IPS DF 4.7 (cell line): ENCODE measurements at regions not wholly inside any gene's neighbourhood (a gene's known extent, or its start where the extent isn't known, plus 50 kb on each side); places are given as distances from the start of the nearest gene placed in this dataset.
"Not testable (repeated sequence)": the region's sequence is repeated elsewhere in the genome, so short reads cannot be mapped to it uniquely, and the experiment has no call there.

Experiments
- DNase-seq: peaks from one replicate; pipeline ENCODE4 v3.0.0-alpha.2; 2013; ENCODE audit warnings: low spot score; ENCODE audit errors: extremely low read depth

DNA sequence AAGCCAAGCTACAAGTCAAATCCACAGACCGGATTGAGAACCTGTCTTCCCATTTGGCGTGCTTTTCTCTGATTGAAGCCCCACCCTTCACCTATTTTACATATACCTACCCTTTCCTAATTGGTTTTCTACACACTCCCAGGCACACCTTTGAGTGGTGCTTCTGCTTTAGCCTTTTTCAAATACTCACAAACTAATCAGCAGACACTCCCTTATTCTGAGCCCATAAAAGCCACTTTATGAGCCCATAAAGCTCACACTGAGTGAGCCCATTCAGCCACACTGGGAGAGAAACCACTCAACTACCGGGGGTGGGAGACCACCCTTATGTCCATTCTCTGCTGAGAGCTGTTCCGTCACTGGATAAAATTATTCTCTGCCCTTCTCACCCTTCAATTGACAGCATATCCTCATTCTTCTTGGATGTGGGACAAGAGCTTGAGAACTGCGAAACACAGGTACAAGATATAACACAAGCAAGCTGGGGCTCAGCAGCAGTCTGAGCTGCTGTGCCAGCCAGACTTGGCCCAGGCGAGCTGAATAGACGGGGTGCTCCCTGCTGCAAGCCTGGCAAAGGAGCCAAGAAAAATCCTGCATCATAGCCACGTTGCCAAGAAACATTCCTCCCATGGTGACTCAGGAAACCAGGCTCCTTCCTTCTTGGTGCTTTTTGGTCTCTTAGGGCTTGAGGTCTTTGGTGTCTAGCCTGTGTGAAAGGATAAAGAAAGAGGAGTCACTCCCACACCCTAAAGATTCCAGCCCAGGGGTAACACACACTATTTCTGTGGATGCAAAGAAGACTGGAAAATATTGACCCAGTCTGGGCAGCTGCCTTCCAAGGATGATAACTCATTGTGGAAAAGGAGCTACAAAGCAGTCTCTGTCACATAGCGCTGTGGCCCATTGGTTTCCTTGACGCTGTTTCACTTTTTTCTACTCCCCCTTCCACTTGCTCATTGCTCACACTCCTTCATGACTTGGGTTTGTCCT, 609.7 kb downstream of the MCTP2 start:
- DNase-seq, result no peak

DNA sequence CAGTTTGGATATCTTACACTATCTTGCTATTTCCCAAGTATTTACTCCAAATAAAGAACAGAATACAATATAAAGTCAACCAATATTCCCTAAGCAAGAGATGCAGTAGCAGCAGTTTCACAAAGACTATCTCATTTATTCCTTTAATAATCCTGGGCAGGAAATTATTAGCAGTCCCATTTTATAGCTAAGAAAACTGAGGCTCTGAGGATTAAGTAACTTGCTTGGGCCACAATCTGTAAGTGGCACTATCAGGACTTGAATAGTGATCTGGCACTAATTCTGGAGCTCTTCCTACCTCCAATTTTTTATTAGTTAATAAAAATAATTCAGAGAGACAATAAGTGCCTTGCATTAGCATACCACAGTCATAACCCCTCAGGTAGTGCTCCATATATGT, 611.7 kb downstream of the MCTP2 start:
- DNase-seq, result no peak

DNA sequence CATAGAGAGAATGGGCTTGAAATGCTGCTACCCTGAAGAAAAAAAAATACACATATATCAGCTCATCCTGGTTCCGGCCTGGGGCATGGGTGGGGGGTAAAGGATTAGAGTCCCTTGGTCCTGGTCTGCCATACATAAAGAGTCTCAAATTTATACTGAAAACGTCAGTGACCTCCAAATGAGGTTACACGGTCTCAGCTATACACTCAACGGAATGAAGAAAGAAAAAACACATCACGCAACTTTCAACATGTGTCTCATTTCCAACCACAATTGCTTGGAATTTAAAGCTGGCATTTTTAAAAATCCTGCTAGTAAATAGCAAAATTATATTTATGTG, 612.8 kb downstream of the MCTP2 start:
- no peak for DNase-seq

DNA sequence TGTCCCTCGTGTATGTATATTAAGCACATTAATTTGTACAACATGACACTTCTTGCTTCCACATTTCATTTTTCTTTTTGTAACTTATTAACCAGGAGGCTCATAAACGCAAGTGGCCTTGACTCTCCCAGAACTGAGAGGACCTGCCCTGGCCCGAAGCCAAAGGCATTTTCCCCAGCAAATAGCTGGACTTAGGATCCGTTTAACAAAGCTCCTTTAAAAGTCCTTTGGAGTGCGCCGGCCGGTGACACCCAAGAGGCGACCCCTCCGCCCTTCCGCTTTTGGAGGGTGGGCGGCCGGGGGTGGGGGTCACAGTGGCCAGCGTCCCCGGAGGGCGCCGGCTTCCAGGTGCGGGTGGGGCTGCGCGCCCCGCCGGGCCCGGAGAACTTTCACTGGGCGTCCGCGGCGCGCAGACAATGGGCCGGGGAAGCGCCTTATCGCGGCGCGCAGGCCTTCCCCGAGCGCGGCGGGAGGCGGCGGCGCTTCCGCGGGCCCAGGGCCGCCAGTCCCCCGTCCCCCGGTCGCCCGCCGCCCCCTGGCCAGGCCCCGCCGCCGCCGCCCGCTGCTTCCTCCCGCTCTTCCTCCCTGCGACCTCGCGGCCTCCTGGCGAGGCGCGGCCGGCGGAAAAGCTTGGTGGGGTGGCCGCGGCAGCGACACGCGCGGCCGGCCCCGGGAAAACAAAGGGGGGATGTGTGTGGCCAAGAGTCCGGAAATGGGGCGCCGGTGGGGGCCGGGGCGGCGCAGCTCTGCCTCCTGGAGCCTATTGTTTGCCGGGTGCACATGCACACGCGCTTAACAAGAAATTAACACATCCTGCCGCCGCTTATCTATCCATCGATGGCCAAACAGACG, 613.4 kb downstream of the MCTP2 start:
- DNase-seq, result no peak

DNA sequence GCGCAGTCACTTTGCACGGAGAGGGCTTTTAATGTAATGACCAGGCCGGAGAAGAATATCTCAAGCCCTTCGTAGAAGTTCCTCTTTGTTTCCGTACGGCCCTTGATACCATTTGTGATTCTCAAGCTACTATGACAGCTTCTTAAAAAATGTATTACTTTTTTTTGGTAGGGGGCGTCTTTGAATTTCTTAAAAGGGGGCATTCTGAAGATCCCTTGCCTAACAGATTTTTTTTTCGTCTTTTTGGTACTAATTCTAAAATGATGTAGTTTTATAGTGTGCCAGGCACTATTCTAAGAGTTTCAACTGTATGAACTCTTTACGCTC, 614.0 kb downstream of the MCTP2 start:
- no peak for DNase-seq

DNA sequence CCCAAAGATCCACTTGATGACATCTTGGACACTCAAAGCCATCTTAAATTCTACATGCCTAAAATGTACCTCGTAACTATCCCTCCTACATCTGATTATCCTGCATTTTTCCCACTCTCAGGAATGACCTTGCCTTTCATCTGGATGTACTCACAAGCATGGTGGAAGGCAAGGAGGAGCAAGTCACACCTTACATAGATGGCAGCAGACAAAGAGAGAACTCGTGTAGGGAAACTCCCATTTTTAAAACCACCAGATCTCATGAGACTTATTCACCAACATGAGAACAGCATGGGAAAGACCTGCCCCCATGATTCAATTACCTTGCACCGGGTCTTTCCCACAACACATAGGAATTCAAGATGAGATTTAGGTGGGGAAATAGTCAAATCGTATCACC, 616.0 kb downstream of the MCTP2 start:
- no peak for DNase-seq

DNA sequence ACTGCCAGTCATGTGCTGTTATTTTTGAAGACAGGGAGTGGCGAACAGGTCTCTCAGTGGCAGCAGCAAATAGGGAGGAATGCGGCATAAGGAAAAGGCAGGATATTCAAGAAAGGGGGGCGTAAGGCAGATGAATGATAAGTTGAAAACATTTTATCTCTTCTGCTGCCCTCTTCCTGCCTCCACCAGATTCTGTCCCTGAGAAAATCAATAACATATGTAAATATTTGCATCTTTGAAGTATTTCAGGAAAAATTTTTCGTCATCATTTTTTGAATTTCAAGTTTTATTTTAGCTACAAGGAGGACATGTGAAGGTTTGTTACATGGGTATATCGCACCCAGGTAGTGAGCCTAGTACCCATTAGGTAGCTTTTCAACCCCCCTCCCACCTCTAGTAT, 616.7 kb downstream of the MCTP2 start:
- DNase-seq, result no peak

DNA sequence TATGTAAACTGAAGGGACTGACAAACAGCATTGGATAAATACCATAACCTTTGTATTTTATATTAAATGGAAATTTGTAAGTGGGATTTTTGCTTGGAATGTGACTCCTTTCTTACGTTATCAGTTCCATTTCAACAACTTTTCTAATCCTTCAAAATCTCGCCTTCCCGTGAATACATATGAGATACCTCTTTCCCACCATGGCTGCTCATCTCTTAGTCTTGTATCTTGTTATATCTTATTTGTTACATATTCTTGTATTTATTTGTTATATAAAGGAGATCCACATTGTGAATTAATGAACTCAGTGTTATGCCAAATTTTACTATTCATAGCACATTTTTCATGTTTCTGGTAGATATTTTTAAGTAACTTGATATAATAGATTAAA, 623.7 kb downstream of the MCTP2 start:
- DNase-seq, result no peak

DNA sequence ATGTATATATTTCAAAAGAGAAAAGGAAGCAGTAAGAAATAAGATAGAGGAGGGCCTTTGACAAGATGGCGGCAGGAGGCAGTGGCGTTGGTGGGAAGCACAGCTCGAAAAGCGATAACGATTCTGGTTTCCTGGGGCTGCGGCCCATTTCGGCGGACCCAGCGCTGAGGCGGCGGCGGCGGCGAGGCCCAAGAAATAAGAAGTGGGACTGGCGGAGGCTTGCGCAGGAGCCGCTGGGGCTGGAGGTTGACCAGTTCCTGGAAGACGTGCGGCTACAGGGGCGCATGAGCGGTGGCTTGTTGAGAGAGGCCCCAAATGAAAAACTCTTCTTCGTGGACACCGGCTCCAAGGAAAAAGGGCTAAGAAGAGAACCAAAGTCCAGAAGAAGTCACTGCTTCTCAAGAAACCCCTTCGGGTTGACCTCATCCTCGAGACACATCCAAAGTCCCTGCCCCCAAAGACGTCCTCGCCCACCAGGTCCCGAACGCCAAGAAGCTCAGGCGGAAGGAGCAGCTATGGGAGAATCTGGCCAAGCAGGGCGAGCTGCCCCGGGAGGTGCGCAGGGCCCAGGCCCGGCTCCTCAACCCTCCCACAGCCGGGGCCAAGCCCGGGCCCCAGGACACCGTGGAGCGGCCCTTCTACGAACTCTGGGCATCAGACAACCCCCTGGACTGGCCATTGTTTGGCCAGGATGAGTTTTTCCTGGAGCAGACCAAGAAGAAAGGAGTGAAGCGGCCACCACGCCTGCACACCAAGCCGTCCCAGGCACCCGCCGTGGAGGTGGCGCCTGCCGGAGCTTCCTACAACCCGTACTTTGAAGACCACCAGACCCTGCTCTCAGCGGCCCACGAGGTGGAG, 624.3 kb downstream of the MCTP2 start:
- DNase-seq, result no peak

DNA sequence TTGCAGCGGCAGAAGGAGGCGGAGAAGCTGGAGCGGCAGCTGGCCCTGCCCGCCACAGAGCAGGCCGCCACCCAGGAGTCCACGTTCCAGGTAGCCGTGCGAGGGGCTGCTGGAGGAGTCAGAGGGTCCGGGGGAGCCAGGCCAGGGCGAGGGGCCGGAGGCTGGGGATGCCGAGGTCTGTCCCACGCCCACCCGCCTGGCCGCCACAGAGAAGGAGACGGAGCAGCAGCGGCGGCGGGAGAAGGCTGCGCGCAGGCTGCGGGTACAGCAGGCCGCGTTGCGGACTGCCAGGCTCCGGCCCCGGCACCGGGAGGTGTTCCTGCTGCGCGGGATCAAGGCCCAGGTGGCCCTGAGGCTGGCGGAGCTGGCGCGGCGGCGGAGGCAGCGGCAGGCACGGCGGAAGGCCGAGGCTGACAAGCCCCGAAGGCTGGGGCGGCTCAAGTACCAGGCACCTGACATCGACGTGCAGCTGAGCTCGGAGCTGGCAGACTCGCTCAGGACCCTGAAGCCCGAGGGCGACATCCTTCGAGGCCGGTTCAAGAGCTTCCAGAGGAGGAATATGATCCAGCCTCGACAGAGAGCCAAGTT, 625.0 kb downstream of the MCTP2 start:
- DNase-seq, result no peak

DNA sequence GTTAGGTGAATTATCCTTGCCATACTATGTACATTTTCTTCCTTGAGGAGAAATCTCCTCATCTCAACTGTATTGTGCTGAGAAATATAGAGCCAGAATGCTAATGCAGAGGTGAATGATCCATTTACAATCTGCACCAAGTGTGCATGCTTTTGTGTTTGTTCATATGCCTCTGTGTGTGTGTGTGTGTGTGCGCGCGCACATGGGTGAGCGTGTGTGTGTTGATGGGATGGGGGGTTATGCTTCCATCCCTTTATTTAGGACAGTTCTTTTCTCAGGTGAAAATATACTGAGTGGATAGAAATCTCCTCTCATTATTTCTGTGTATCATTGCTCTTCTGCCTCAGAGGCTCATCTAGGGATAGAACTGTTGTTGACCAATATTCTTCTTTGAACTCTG, 626.1 kb downstream of the MCTP2 start:
- DNase-seq, result no peak

DNA sequence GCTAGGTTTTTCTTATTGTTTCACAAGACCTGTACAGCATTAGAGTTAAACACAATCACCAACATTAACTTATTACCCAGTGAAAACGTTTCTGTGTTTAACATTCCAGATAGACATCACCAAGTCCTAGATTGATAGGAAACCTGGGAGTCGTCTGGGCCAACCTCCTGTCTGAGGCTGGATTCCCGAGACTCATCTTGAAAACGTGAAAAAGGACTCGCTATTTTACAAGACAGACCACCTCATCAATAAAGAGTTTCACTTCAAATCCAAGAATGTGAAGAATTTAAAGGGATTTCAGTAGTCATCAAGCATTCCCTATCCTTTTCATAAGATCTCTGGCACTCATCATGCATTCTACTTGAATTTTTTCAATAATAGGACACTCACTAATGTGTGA, 626.6 kb downstream of the MCTP2 start:
- no peak for DNase-seq

DNA sequence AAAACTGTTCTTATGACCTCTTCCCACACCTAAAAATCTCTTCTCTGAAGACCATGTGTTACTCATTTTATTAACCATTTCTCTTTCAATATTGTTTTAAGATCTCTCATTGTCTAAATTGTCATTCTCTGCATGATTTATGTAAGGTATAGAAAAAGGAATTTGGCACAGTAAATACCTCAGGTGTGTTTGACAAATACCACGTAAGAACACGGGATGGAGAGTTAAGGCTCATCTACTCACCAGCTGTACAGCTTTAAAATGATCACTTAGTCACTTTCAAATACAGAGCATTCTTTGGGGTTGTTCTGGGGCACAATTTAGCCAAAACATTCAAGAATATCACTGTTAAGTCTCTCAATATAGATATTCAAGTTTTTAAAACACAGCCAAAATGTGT, 627.1 kb downstream of the MCTP2 start:
- DNase-seq, result no peak

DNA sequence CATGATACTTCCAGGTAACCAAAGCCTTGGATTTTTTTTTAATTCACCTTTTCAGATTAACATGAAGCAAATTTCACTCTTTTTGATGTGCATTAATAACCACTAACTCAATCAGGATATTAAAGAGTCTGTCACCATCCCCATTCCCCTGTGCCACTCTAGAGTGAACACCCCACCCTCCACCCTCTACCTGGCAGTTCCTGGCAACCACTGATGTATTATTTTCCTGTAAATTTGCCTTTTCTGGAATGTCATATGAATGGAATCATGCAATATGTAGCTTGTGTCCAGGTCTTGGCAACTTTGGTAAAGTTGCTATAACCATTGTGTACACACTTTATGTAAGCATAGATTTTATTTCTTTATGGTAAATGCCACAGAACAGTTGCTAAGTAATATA, 627.6 kb downstream of the MCTP2 start:
- DNase-seq, result no peak

DNA sequence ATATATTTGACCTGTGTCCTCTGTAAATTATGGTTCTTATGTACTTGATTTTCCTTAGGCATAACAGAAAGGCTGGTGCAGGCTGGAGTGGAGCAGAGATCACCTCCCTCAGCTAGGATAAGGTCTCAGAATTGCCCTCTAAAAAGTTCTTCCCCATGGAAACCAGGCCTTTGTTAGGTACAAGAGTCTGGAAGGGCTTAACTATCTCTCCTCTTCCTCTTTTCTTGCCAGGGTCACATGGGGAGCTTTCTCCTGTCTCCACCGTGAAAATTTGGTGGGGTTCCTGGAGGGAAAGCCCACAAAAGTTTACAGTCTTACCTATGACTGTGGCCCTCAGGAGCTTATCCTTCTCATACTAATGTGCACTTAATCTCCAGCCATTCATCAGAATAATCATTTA, 633.2 kb downstream of the MCTP2 start:
- DNase-seq, result no peak

DNA sequence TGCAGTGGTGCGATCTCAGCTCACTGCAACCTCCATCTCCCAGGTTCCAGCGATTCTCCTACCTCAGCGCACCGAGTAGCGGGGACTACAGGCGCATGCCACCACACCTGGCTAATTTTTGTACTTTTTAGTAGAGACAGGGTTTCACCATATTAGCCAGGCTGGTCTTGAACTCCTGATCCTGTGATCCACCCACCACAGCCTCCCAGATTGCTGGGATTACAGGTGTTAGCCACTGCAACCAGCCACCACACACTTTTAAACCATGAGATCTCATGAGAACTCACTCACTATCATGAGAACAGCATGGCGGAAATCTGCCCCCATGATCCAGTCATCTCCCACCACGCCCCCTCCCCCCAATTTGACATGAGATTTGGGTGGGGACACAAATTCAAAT, 636.9 kb downstream of the MCTP2 start:
- DNase-seq, result not testable (repeated sequence)

DNA sequence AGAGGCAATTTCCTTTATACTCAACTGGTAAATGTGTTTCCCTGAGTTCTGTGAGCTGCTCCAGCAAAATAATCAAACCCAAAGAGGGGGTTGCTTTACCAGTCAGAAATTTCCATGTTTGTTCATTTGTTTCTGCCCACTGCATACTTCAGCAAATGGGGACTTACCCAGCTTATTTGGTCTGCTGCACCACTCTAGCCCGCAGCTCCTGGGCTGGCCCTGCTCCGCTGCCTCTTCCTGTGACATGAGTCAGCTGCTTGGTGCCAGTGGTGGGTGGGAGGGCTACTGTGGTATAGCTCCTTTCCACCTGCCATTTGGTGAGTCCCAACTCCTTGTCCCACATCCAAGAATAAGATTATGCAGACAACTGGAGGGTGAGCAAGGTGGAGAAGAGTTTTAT, 644.2 kb downstream of the MCTP2 start:
- DNase-seq, result no peak

DNA sequence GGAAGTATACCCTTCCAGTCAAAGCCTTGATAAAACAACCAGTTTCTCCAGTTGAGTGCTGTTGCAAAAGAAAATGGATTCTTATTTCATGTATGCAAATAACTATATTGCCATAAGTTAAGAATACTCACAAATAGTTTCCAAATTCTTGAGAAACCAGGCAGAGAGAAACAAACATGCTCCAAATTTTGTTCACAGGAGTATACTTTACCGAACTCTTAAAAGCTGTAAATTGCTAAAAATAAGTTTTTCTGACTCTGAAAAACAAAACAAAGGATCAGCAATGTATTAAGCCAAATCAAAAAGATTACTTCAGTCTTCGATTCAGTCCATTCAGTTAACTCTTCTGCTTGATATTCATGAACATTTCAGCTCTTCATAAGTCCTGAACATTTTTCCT, 646.5 kb downstream of the MCTP2 start:
- no peak for DNase-seq

DNA sequence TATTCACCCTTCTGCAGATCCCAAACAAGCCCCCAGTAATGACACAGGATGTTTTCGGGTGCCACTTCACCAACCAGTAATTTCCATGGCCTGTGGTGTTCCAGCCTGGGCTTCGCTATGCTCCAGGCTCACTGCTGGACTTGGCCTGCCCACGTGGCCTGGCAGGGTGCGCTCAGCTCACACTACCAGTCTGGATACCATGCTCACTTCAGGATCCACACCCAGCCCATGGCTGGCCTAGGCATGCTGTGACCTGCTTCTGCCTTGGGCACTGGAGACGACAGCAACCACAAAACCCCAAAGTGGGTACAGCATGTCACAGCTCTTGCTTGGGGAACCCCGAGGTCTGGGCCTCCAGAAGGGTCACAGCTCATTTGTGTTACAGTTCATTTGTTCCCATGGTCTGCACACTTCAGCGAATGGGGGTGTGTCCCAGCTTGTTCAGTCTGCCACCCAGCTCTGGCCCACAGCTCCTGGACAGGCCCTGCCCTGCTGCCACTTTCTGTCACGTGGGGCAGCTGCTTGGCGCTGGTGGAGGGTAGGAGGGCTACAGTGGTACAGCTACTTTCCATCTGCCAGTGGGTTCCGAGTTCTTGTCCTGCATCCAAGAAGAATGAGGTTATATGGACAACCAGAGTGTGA, 650.8 kb downstream of the MCTP2 start:
- no peak for DNase-seq

DNA sequence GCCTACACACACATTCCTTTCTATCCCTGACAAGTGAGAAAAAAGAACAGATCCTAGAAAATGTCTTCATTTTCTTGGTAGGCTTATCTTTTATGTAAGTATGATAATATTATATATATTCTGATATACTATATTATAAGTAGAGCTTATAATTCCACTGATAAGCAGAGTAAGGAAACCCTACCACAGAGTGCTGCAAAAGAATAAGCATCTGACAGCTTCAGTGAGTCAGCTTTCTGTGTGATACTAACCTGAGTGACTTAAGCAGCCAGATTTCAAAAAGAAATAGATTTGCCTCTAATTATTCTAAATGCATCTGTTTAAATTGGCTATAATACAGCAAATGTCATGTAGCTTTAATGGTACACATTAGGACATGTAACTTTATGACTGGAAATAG, 656.0 kb downstream of the MCTP2 start:
- DNase-seq, result no peak

DNA sequence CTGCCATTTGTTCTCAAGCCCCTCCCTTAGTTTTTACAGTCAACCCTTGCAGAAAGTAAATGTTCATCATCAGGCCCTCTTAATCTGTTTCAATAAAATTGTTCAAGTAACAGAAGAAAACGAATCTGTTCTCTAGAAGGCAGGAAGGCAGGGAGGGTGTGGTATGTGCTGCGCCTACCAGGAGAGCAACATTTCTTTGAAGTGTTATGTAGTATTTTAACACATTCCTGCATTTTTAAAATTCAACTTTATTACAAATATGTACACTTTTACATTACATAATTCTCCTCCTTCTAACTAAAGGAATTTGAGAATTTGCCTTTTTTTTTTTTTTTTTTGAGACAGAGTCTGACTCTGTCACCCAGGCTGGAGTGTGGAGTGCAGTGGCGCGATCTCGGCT, 657.8 kb downstream of the MCTP2 start:
- DNase-seq, result no peak
